WTC11 (cell line): ENCODE measurements at regions not wholly inside any gene's neighbourhood (a gene's known extent, or its start where the extent isn't known, plus 50 kb on each side); places are given as distances from the start of the nearest gene placed in this dataset.

Experiments
- ATAC-seq: fragments of 200-7000 bp; cut with Tn5 transposase; 2 replicates; pipeline ENCODE4 v1.10.0; 2021; ENCODE audit warnings: mild to moderate bottlenecking, moderate library complexity
- CTCF ChIA-PET: fragments of 300-600 bp; sonication (Branson Sonifier 250); formaldehyde crosslinking; loops from one replicate; lab custom pipeline; 2021; ENCODE audit warnings: antibody characterized with exemption; lab: Charles Lee
- POLR2A ChIA-PET: fragments of 350-600 bp; sonication (Branson Sonifier 250); formaldehyde crosslinking; loops from one replicate; lab custom pipeline; 2021; ENCODE audit warnings: antibody characterized with exemption; lab: Charles Lee
- DNase-seq: peaks from one replicate; pipeline ENCODE4 v3.0.0; 2021; ENCODE audit warnings: low spot score
- H3K27ac Mint-ChIP-seq: 2 replicates; pipeline ENCODE4 v1.8.0; 2021; ENCODE audit warnings: mixed read lengths
- H3K27me3 Mint-ChIP-seq: 2 replicates; pipeline ENCODE4 v1.8.0; 2021; ENCODE audit warnings: low read depth, mild to moderate bottlenecking, moderate library complexity, mixed read lengths
- H3K36me3 Mint-ChIP-seq: 2 replicates; pipeline ENCODE4 v1.8.0; 2021; ENCODE audit warnings: mixed read lengths
- H3K4me1 Mint-ChIP-seq: 2 replicates; pipeline ENCODE4 v1.8.0; 2022; ENCODE audit warnings: mixed read lengths
- H3K4me3 Mint-ChIP-seq: 2 replicates; pipeline ENCODE4 v1.8.0; 2021; ENCODE audit warnings: mild to moderate bottlenecking, moderate library complexity, mixed read lengths
- H3K9me3 Mint-ChIP-seq: 2 replicates; pipeline ENCODE4 v1.8.0; 2021; ENCODE audit warnings: mixed read lengths
- ATF1 ChIP-seq: sonication (generic); formaldehyde crosslinking; IDR thresholded peaks from 2 replicates; pipeline ENCODE4 v1.8.1; 2023; ENCODE audit warnings: mild to moderate bottlenecking, moderate library complexity, missing genetic modification reagents
- ATF2 ChIP-seq: sonication (generic); formaldehyde crosslinking; IDR thresholded peaks from 2 replicates; pipeline ENCODE4 v1.8.1; 2022; ENCODE audit warnings: low read depth, missing genetic modification reagents, borderline replicate concordance
- CREM ChIP-seq: sonication (generic); formaldehyde crosslinking; IDR thresholded peaks from 2 replicates; pipeline ENCODE4 v1.8.1; 2022; ENCODE audit warnings: mild to moderate bottlenecking, missing genetic modification reagents, moderate library complexity
- E2F4 ChIP-seq: sonication (generic); formaldehyde crosslinking; IDR thresholded peaks from 2 replicates; pipeline ENCODE4 v1.8.1; 2022; ENCODE audit warnings: low read depth, mild to moderate bottlenecking, moderate library complexity, missing genetic modification reagents, borderline replicate concordance
- FOXJ3 ChIP-seq: sonication (generic); formaldehyde crosslinking; IDR thresholded peaks from 2 replicates; pipeline ENCODE4 v1.9.0; 2021; ENCODE audit warnings: missing genetic modification reagents, mild to moderate bottlenecking, borderline replicate concordance
- FOXK1 ChIP-seq: sonication (generic); formaldehyde crosslinking; IDR thresholded peaks from 2 replicates; pipeline ENCODE4 v1.8.0; 2022; ENCODE audit warnings: mild to moderate bottlenecking, moderate library complexity, missing genetic modification reagents
- HMGXB4 ChIP-seq: sonication (generic); formaldehyde crosslinking; IDR thresholded peaks from 2 replicates; pipeline ENCODE4 v1.8.1; 2023; ENCODE audit warnings: mild to moderate bottlenecking, moderate library complexity, missing genetic modification reagents
- KAT7 ChIP-seq: sonication (generic); formaldehyde crosslinking; IDR thresholded peaks from 2 replicates; pipeline ENCODE4 v1.8.1; 2023; ENCODE audit warnings: missing genetic modification reagents, mild to moderate bottlenecking, borderline replicate concordance
- MAX ChIP-seq: sonication (generic); formaldehyde crosslinking; IDR thresholded peaks from 2 replicates; pipeline ENCODE4 v1.8.0; 2022; ENCODE audit warnings: mild to moderate bottlenecking, missing genetic modification reagents
- MLX ChIP-seq: sonication (generic); formaldehyde crosslinking; IDR thresholded peaks from 2 replicates; pipeline ENCODE4 v1.8.1; 2023; ENCODE audit warnings: mild to moderate bottlenecking, missing genetic modification reagents, moderate library complexity
- MXD4 ChIP-seq: fragments of 250-450 bp; sonication (Bioruptor Pico); IDR thresholded peaks from 2 replicates; pipeline ENCODE4 v1.8.0; 2021; ENCODE audit warnings: mild to moderate bottlenecking, moderate library complexity, borderline replicate concordance
- NFATC4 ChIP-seq: fragments of 250-450 bp; sonication (Bioruptor Pico); IDR thresholded peaks from 2 replicates; pipeline ENCODE4 v1.9.0; 2021; ENCODE audit warnings: mild to moderate bottlenecking
- NR1H2 ChIP-seq: sonication (generic); formaldehyde crosslinking; IDR thresholded peaks from 2 replicates; pipeline ENCODE4 v1.9.0; 2021; ENCODE audit warnings: mild to moderate bottlenecking, moderate library complexity, missing genetic modification reagents
- NR3C1 ChIP-seq: sonication (generic); formaldehyde crosslinking; conservative IDR thresholded peaks from 2 replicates; pipeline ENCODE4 v1.8.1; 2023; ENCODE audit warnings: low read depth, mild to moderate bottlenecking, missing genetic modification reagents
- PREB ChIP-seq: sonication (generic); formaldehyde crosslinking; IDR thresholded peaks from 2 replicates; pipeline ENCODE4 v1.8.1; 2022; ENCODE audit warnings: mild to moderate bottlenecking, missing genetic modification reagents, moderate library complexity, borderline replicate concordance
- SMAD4 ChIP-seq: sonication (generic); formaldehyde crosslinking; IDR thresholded peaks from 2 replicates; pipeline ENCODE4 v1.8.0; 2022; ENCODE audit warnings: mild to moderate bottlenecking, missing genetic modification reagents
- TEAD1 ChIP-seq: sonication (generic); formaldehyde crosslinking; IDR thresholded peaks from 2 replicates; pipeline ENCODE4 v1.8.0; 2022; ENCODE audit warnings: mild to moderate bottlenecking, missing genetic modification reagents
- TP53 ChIP-seq: sonication (generic); formaldehyde crosslinking; IDR thresholded peaks from 2 replicates; pipeline ENCODE4 v1.8.1; 2023; ENCODE audit warnings: mild to moderate bottlenecking, missing genetic modification reagents
- ZBTB21 ChIP-seq: sonication (generic); formaldehyde crosslinking; IDR thresholded peaks from 2 replicates; pipeline ENCODE4 v1.8.1; 2023; ENCODE audit warnings: mild to moderate bottlenecking, missing genetic modification reagents, borderline replicate concordance
- ZNF416 ChIP-seq: fragments of 250-450 bp; sonication (Bioruptor Pico); IDR thresholded peaks from 2 replicates; pipeline ENCODE4 v1.9.0; 2021; ENCODE audit warnings: mild to moderate bottlenecking, inconsistent platforms
- ZNF423 ChIP-seq: fragments of 250-450 bp; sonication (Bioruptor Pico); IDR thresholded peaks from 2 replicates; pipeline ENCODE4 v2.1.2; 2022; ENCODE audit warnings: mild to moderate bottlenecking, moderate library complexity
- ZNF425 ChIP-seq: fragments of 250-450 bp; sonication (Bioruptor Pico); conservative IDR thresholded peaks from 2 replicates; pipeline ENCODE4 v1.9.0; 2021; ENCODE audit warnings: mild to moderate bottlenecking

- H3K27ac Mint-ChIP-seq = no peak overlapping the region
- H3K9me3 Mint-ChIP-seq = no peaks in the 10 kb centered on the region
- H3K36me3 Mint-ChIP-seq = peaks cover 9% of the 10 kb centered on the region
- no peak overlapping the region for H3K4me3 Mint-ChIP-seq
- ChIA-PET POLR2A (no interaction called here), CTCF (interaction anchor here (1.0 kb wide), 1 partner anchor 66 kb away, joined by 5 read pairs; no protein-coding TSS in a partner anchor)
- H3K27me3 Mint-ChIP-seq = no peaks in the 10 kb centered on the region
- no peak for ATAC-seq
- no peak for DNase-seq
- H3K4me1 Mint-ChIP-seq = peaks cover 34% of the 10 kb centered on the region
- TF ChIP-seq HMGXB4 (CRISPR knock-in tag) = no peak
- no peak for TF ChIP-seq ATF2 (CRISPR knock-in tag)
- TF ChIP-seq NR3C1 (CRISPR knock-in tag) = no peak
- no peak for TF ChIP-seq TEAD1 (CRISPR knock-in tag)
- no peak for TF ChIP-seq MLX (CRISPR knock-in tag)
Observed at GRCh38 chrX:10078266-10078665, 78.5 kb upstream of the CLCN4 start.

- H3K4me1 Mint-ChIP-seq = peaks cover 36% of the 10 kb centered on the region
- no peaks in the 10 kb centered on the region for H3K9me3 Mint-ChIP-seq
- H3K36me3 Mint-ChIP-seq = peaks cover 9% of the 10 kb centered on the region
- H3K27ac Mint-ChIP-seq = peak overlapping the region; percentile 44; the same call in 1 of the 2 replicates
- CTCF ChIA-PET = no interaction called here
- no peak overlapping the region for H3K4me3 Mint-ChIP-seq
- TF ChIP-seq SMAD4 (CRISPR knock-in tag) (no peak), ZBTB21 (CRISPR knock-in tag) (no peak), NR1H2 (no peak), FOXK1 (CRISPR knock-in tag) (no peak), KAT7 (CRISPR knock-in tag) (no peak), PREB (CRISPR knock-in tag) (no peak), E2F4 (CRISPR knock-in tag) (no peak), ZNF425 (no peak), TP53 (CRISPR knock-in tag) (no peak), CREM (CRISPR knock-in tag) (no peak), FOXJ3 (no peak), HMGXB4 (CRISPR knock-in tag) (no peak), ZNF416 (CRISPR knock-in tag) (no peak), NFATC4 (CRISPR knock-in tag) (no peak), MXD4 (CRISPR knock-in tag) (no peak), ATF1 (CRISPR knock-in tag) (no peak), ZNF423 (CRISPR knock-in tag) (no peak), MAX (no peak)
- DNase-seq = no peak
- POLR2A ChIA-PET = no interaction called here
- H3K27me3 Mint-ChIP-seq = no peaks in the 10 kb centered on the region
- no peak for ATAC-seq
Observed at GRCh38 chrX:10079231-10079630, 77.5 kb upstream of the CLCN4 start.
